ENCODE measurements at regions not wholly inside any gene's neighbourhood (a gene's known extent, or its start where the extent isn't known, plus 50 kb on each side); places are given as distances from the start of the nearest gene placed in this dataset.
"Not testable (repeated sequence)": the region's sequence is repeated elsewhere in the genome, so short reads cannot be mapped to it uniquely, and the experiment has no call there.

GRCh38 chr11:134840945-134841344 lies 428.9 kb upstream of the B3GAT1 start:
- Mint-ChIP-seq H3K4me3 (ENCODE audit: unreplicated experiment) (no peak overlapping the region), H3K4me1 (ENCODE audit: insufficient read depth, unreplicated experiment) (no peaks in the 10 kb centered on the region), H3K9me3 (ENCODE audit: unreplicated experiment) (peaks cover 9% of the 10 kb centered on the region), H3K36me3 (ENCODE audit: insufficient read depth, unreplicated experiment) (no peaks in the 10 kb centered on the region), H3K27me3 (ENCODE audit: insufficient read depth, unreplicated experiment) (no peaks in the 10 kb centered on the region), H3K27ac (ENCODE audit: low read depth, unreplicated experiment) (no peak overlapping the region)
- no peak for DNase-seq (ENCODE audit: unreplicated experiment)
- CTCF ChIA-PET = interaction anchor here (0.7 kb wide), 1 partner anchor 62 kb away, joined by 3 read pairs; no protein-coding TSS in a partner anchor
- BruUV-seq (replicated peaks) = no TSS peak
- POLR2A ChIA-PET = no interaction called here
- TF ChIP-seq CTCF (IDR thresholded peaks at IDR 0.05; ENCODE audit: unreplicated experiment) = no peak
- intact Hi-C loops (cut with micrococcal nuclease) = no loop called here

- H3K4me3 Mint-ChIP-seq (ENCODE audit: unreplicated experiment); H3K27me3 Mint-ChIP-seq (ENCODE audit: insufficient read depth, unreplicated experiment); intact Hi-C loops (cut with micrococcal nuclease); POLR2A ChIA-PET; BruUV-seq (replicated peaks); H3K27ac Mint-ChIP-seq (ENCODE audit: low read depth, unreplicated experiment); DNase-seq (ENCODE audit: unreplicated experiment); CTCF ChIA-PET; H3K36me3 Mint-ChIP-seq (ENCODE audit: insufficient read depth, unreplicated experiment); H3K4me1 Mint-ChIP-seq (ENCODE audit: insufficient read depth, unreplicated experiment); H3K9me3 Mint-ChIP-seq (ENCODE audit: unreplicated experiment): not testable (repeated sequence)
Observed at GRCh38 chr11:134840165-134840564, 428.1 kb upstream of the B3GAT1 start.

- Mint-ChIP-seq H3K27me3 (ENCODE audit: insufficient read depth, unreplicated experiment) (no peaks in the 10 kb centered on the region), H3K36me3 (ENCODE audit: insufficient read depth, unreplicated experiment) (no peaks in the 10 kb centered on the region), H3K27ac (ENCODE audit: low read depth, unreplicated experiment) (no peak overlapping the region), H3K9me3 (ENCODE audit: unreplicated experiment) (peaks cover 9% of the 10 kb centered on the region), H3K4me3 (ENCODE audit: unreplicated experiment) (no peak overlapping the region), H3K4me1 (ENCODE audit: insufficient read depth, unreplicated experiment) (no peaks in the 10 kb centered on the region)
- POLR2A ChIA-PET = no interaction called here
- TF ChIP-seq CTCF (IDR thresholded peaks at IDR 0.05; ENCODE audit: unreplicated experiment) = no peak
- no peak for DNase-seq (ENCODE audit: unreplicated experiment)
- BruUV-seq (replicated peaks) = no TSS peak
- intact Hi-C loops (cut with micrococcal nuclease) = no loop called here
- CTCF ChIA-PET = no interaction called here
Observed at GRCh38 chr11:134838708-134839107, 426.7 kb upstream of the B3GAT1 start.

- CTCF ChIA-PET = no interaction called here
- Mint-ChIP-seq H3K27ac (ENCODE audit: low read depth, unreplicated experiment) (no peak overlapping the region), H3K9me3 (ENCODE audit: unreplicated experiment) (peaks cover 12% of the 10 kb centered on the region), H3K36me3 (ENCODE audit: insufficient read depth, unreplicated experiment) (no peaks in the 10 kb centered on the region), H3K4me3 (ENCODE audit: unreplicated experiment) (no peak overlapping the region), H3K4me1 (ENCODE audit: insufficient read depth, unreplicated experiment) (no peaks in the 10 kb centered on the region), H3K27me3 (ENCODE audit: insufficient read depth, unreplicated experiment) (no peaks in the 10 kb centered on the region)
- TF ChIP-seq CTCF (IDR thresholded peaks at IDR 0.05; ENCODE audit: unreplicated experiment) = no peak
- DNase-seq (ENCODE audit: unreplicated experiment) = no peak
- POLR2A ChIA-PET = no interaction called here
- intact Hi-C loops (cut with micrococcal nuclease) = no loop called here
- BruUV-seq (replicated peaks) = no TSS peak
Observed at GRCh38 chr11:134837887-134838232, 425.8 kb upstream of the B3GAT1 start.

- no peaks in the 10 kb centered on the region for H3K4me1 Mint-ChIP-seq (ENCODE audit: insufficient read depth, unreplicated experiment)
- intact Hi-C loops (cut with micrococcal nuclease) = no loop called here
- TF ChIP-seq CTCF (IDR thresholded peaks at IDR 0.05; ENCODE audit: unreplicated experiment) = no peak
- POLR2A ChIA-PET = no interaction called here
- no peaks in the 10 kb centered on the region for H3K27me3 Mint-ChIP-seq (ENCODE audit: insufficient read depth, unreplicated experiment)
- no peak for DNase-seq (ENCODE audit: unreplicated experiment)
- CTCF ChIA-PET = no interaction called here
- no peaks in the 10 kb centered on the region for H3K36me3 Mint-ChIP-seq (ENCODE audit: insufficient read depth, unreplicated experiment)
- peaks cover 17% of the 10 kb centered on the region for H3K9me3 Mint-ChIP-seq (ENCODE audit: unreplicated experiment)
- H3K4me3 Mint-ChIP-seq (ENCODE audit: unreplicated experiment) = no peak overlapping the region
- no peak overlapping the region for H3K27ac Mint-ChIP-seq (ENCODE audit: low read depth, unreplicated experiment)
- no TSS peak for BruUV-seq (replicated peaks)
Observed at GRCh38 chr11:134837166-134837886, 425.3 kb upstream of the B3GAT1 start.

Measured in MCF 10A (cell line).